HG03439 (cell line): ENCODE measurements at regions not wholly inside any gene's neighbourhood (a gene's known extent, or its start where the extent isn't known, plus 50 kb on each side); places are given as distances from the start of the nearest gene placed in this dataset.
"Not testable (repeated sequence)": the region's sequence is repeated elsewhere in the genome, so short reads cannot be mapped to it uniquely, and the experiment has no call there.

Experiments
- ATAC-seq: cut with Tn5 transposase; IDR thresholded peaks from one replicate; pipeline ENCODE4 v1.9.1; 2021; ENCODE audit warnings: mild to moderate bottlenecking, moderate library complexity; ENCODE audit not compliant: unreplicated experiment

DNA sequence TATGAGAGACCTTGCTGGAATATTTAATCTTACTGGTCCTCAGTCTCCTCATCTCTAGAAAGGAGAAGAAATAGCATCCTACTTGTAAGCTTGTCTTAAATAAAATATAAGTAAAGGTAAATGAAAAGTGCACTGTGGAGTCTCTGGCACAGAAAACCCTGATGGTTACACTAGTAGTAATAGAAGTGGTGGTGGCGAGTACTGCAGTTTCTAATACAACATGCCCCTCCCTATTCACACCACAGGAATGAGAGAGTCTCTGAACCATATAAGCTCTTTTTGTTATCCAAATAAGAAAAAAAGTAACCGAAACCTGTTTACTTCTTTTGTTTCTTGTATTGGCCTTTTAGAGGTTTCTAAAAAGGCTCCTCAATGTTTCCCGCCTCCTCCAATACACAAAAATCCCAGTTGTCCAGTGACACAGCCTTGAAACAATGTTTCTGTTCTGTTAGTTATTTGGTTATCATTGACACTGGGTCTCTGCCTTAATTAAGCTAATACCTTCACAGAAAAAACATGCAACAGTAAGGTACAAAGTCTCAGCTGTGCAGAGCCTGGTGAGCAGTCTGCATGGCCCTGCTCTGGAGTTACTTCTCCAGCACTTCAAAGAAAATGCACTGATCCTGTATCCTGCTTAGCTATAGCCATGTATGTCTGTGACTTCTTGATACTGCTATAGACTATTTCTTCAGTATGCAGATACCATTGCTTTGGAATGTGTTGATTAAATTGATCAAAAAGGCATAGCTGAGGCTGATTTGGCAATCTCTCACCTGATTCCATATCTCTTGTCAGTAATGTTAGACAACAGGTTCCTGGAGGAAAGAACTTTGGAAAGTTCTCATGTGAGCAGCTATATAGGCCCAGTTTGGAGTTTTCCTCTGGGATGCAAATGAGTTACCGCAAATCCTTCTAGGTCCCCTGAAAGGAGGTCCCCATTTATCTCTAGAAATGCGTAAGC lies 315.6 kb upstream of the IL12A start:
- ATAC-seq = no peak

DNA sequence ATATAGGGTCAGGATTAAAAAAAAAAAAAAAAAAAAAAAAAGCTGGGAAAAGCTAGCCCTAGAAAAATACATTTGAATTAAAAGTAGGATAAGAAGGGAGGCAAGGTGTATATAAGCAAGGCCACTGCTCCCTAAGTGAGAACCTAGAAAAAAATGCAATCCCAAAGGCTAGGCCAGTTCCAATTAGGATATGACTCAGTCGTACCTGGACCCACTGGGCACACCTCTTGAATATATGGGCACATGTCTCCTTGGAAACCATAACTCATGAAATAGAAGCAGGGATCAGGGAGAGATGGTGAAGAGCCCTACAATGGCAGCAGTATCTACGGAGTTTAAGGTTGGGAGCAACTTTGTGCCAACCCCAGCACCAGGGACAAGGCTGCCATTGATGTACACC lies 314.1 kb upstream of the IL12A start:
- no peak for ATAC-seq

DNA sequence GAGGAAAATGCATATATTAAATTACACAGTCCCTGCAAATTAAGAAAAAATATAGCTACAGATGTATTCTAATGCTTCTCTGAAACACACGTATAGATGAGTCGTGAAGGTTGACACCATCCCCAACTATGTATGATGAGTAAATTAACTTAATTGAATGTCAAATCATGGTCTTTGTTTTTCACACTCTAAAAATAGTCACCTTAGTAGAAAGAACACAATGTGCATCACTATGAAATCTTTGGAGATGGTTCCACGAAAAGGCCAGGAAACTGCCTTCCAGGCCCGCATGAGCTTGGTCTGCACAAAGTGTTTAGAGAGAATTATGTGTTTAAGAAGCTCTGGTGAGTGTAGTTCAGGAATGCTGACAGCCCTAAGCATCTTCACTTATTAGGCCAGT lies 313.4 kb upstream of the IL12A start:
- ATAC-seq = no peak

DNA sequence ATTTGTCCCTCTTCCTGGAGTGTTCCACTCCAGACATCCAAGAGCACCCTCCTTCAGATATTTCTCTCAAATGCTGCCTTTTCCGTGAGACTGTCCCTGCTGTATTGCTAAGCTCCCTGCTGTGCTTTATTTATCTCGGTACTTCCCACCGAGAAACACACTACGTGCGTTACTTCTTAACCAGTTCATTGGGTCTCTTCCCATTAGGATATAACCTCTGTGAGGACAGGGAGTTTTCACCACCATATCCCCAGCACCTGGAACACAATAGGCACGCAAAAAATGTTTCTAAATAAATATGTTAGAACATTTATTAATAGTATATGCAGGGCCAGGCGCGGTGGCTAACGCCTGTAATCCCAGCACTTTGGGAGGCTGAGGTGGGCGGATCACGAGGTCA lies 308.7 kb upstream of the IL12A start:
- ATAC-seq = no peak

DNA sequence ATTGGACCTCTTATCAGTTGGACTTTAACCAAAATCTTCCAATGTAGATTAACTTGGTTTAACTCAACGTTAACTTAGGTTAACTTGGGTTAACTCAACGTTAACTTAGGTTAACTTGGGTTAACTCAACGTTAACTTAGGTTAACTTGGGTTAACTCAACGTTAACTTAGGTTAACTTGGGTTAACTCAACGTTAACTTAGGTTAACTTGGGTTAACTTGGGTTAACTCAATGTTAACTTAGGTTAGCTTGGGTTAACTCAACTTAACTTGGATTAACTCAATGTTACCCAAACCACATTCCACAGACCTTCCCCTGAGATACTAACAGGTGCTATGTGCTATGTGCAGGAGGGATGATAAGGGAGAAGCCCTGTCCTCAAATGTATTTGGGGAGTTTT lies 306.9 kb upstream of the IL12A start:
- ATAC-seq = not testable (repeated sequence)

DNA sequence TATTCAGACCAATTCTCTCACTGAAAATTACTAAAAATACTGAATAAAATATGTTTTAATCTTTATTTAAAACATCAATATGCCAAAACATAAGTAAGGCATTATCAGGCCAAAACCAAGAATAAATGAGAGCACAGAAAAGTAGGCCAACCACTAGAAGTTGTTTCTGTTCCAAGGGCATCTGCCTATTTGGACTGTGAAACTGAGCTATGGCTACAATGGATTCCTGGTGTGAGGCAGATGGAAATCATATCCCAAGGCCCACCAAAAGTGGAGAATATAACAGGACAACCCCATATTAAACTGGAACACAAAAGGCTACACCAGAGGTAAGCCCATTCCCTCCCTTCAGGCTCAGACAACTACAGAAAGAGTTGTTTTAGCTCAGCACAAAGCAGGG lies 302.8 kb upstream of the IL12A start:
- no peak for ATAC-seq

DNA sequence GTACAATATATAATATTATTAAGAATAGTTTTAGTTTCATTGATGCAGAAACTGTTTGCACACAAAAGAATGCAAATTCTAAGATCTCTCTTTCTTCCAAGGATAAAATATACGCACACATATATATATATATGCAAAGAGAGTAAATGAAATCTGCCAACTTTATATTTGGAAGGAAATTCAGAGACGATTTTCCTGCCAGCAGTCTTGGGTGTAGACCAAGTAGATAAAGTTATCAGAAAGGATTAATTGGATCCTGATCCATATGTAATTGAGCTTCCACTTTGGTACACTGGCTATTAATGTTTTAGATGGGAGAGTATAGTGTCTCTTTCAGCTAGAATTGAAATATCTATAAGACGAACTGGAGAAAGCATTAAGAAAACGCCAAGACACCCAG lies 295.4 kb upstream of the IL12A start:
- no peak for ATAC-seq

DNA sequence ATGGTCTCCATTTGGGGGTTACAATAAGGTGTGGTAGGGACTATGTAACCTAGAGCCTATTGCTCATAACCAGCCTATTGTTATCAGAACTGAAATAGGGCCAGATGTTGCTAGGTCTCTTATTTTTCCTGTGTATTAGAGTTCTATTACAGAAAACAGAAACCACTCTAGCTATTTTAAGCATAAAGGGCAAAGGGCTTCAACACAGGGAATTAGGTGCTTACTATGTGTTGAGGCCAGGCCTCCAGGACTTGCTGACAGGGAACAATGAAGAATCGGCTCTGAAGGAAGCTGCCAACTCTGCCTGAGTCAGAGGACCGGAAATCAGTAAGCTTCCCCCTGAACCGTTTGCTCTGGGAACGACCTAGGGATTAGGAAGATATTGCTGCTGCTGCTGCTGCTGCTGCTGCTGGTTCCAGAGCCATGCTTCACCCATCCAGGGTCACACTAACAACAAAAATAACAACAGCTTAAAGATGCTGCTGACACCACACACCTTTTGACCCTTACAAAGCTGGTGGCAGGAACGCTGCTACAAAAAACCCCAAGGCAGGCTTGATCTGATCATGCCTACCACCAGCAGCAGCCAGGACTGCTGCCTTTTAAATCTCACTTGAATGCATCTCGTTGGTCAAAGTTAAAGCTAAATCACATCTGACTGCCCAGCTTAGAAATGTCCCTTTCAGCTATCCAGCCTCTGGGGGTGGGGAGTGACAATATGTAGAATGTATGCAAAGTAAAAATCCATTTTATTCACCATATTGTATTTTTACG lies 276.9 kb upstream of the IL12A start:
- ATAC-seq = no peak

DNA sequence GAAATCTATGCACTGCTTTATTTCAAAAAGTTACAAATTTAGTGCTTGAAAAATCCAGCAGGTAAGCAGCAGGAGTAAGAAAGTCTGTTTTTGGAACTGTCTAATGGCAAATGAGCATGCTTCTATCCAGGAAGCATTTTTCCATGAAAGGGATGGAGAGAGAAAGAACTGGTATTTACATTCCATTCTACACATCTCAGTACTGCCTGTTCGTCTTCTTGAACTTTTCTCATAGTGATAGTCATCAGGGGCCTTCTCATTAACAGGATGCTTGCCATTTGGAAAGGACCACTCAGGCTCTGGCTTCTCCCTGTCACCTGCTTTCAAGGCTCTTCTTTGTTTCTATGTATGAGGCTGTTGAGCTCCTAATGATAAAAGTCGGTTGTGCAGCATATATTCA lies 267.3 kb upstream of the IL12A start:
- no peak for ATAC-seq

DNA sequence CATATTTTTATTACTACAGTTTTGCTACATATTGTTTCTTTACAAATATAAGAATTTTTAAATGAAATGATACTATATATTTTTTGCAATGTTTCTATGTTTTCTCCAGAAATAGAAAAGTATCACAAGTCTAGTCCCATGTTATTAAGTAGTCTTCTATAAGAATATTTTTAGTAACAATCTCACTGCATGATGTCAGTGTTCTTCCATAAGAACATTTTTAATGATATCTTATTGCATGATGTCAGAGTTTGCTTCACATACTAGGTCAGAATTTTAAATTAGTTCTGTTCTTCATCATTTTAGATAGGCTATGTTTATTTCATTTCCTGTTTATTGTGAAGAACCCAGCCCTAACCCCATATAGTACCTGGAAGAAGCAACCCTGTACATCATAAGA lies 265.3 kb upstream of the IL12A start:
- no peak for ATAC-seq

DNA sequence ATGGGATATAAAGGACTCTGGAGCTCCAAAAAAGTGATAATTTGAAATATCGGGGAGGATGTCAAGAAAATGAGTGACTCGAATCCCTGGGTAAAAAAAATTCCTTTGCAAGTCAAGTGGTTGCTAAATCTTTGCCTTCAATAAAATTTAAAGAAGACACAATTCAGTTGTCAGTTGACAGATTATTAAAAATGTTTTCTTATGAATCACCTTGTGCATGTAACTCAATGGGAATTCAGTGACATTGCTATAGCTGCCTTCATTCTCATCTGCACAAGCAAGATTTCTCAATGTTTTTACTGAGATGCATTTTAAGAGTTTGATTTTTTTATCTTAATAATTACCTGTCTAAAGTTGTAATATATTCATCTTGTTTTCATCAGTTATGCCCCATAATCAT lies 264.0 kb upstream of the IL12A start:
- ATAC-seq = no peak

DNA sequence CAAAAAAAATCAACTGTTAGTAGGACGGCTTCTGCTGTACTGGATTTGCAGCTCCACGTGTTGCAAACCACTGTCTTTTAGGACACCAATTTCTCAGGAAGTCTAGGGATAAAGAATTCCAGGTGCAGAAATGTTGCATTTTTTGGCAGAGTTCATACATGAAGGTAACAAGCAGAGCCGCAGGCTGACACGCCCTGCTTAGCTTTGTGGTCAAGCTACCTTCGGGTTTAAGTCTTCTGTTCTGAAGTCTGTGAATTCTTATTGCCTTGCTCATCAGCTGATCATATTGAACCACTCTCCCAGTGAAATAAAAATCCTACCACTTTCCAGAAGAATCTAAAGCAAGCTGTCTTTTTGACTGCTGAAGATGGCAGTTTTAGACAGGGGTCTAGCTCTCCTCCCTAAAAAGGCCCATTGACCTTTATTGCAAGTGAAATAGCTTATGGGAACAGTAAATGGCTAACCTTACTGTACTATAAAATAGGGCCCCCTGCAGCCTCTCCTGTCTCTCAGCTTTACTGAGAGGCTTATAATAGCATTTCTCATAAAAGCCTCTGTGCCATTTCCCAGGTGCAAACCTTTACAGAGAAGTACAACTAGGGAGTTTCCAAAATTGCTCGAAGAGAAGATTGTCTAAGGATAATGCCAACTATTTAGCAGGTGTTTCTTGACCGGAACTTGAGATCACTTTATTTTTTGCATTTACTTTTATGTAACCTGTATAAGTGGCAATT lies 262.2 kb upstream of the IL12A start:
- ATAC-seq = no peak

DNA sequence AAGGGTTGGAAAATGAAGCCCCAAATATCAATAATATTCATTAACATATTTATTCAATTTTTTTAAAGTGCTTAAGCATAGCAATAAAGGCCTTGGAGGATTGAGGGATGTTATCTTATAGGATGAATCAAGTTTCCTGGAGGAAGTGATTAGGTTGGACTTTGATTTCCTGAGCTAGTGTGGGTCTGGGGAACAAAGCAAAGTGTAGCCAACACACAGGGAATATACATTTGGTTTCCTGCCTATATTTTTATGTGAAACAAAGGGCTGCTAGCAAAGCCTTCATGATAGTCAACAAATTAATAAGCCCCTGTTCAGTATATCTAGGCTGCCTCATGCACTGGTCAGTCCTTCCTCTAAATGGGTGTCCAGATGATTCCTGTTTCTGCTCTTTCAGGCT lies 261.1 kb upstream of the IL12A start:
- ATAC-seq = no peak

DNA sequence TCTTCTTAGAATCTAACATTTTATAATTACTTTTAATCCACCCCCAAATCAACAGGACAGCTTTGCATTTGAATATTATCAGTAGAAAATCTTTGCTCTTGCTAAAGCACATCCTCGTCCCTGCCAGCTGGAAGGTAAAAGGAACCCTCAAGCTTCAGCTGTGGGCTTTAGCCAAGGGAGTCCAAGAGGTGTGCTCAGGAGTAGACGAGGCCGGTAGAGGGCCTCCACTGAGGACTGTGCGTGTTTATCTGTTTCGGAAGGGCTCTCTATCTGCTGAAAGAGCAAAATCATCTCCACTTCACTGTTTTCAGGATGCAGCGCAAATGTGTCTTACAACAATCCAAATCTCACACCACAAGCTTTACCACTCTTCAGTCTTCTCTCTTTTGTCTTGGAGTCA lies 257.4 kb upstream of the IL12A start:
- ATAC-seq = no peak

DNA sequence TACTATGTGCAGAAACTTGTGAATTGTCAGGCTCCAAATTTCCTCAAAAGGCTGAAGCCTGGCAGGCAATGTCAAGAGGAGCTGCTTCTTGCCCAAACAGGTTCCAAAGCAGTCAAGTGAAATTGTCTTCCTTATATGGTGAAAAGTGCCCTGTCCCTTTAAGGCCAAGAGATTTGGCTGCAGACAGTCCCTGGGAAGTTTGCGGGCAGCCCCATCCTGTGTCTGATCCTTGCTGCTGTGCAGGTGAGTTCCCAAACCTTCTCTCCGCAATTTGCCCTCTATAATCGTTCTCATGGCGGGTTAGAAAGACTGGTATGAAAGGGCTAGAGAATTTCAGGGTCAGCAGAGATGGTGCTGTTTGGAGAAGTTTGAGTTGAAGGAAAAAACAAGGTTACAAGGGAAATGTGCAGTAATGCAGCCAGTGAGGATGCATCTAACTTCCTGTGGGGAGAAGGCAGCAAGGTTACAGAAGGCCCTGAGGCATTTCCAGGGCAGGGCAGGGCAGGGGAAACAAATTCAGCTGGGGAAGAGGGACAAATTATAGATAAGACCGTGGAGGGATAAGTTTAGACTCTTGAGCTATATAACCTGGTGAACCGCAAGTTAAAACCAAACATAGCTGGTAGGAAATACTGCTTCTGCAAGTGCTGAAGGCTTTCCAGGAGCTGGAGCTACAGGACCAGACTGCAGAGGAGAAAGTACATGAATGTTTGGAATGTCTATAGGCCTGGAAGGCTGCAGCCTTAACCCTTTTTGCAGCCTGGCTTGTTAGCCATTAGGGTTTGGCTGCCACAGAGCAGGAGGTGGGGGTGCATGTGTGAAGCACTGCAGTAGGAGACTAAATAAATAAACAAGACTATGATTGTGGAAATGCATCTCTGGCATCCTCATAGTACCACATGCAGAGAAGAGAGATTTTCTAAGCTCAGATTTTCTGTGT lies 256.2 kb upstream of the IL12A start:
- no peak for ATAC-seq

DNA sequence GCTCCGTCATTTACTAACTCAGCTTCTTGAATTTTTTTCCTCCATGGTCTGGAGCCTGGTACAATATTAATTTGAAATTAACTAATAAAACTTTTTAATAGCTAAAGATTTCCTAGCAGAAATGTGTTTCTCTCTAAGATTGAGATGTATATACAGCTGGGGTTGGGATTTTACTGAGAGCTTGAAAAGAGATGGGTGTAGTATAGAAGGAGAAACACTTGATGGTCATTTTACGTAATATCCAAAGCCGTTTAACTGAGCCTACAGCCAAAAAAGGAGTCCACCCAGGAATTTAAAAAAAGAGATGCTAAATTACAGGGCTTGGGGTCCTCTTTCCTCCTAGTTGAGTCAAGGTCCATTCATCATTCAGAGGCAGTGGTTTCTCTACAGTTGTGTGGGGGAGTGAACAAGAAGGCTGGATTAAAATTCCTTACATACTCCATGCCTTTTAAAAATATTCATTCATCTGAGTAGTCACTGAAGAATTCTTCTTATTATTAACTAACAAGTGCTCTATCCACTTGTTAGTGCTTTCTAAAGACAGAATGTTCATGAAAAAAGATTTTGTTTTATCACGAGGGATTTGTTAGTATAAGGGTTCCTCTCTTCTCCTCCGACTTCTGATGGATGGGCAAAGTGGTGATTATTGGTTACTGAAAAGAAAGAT lies 255.3 kb upstream of the IL12A start:
- ATAC-seq = no peak

DNA sequence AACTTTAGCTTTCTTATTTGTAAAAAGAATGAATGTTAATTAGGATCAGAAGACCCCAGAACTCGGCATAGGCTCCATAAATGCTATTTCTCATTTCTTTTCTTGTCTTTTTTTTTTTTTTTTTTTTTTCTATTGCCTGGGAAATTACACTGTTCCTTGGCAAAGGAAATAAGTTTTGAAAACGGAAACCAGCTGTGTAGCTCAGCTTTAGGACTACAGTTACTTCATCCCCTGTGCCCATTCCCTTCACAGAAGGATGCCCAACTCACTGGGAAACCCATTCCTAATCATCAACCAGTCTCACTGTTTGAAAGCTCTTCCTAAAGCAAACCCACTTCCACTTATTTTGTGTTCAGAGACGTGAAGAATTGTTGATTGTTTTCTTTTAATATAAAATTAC lies 254.0 kb upstream of the IL12A start:
- ATAC-seq = no peak

DNA sequence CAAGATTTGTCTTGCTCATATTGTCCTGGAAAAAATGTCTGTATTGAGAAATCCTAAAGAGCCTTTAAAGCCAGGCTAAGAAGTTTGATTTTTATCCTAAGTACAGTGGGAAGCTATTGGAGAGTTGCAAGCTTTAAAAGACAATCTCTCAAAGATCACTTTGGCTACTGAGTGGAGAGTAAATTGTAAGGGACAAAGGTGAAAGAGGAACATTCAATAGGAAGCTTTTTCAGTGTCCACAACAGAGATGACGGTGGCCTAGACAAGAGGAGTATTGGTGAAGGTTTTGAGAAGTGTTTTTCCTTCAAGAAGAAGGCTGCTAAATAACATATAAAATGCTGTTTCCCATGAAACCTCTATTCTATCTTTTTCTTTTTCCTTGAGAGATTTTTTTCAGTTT lies 249.5 kb upstream of the IL12A start:
- ATAC-seq = no peak

DNA sequence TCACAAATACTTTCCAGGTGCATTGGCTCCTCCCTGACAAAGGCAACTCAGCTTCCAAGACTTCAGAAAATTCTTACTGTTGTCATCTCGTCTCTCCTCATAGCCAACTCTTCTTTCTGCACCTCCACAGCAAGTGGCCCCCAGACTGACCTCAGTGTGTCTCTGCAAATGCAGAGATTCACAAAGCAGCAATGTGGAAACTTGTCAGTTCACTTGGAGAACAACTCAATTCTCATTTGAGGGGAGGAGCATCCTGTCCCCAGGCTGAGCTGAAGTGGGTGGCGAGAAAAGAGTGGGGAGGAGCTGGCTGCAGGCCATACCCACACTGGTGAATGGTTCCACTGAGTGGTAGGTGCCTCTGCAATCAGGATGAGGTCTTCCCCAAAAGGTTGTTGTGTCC lies 248.7 kb upstream of the IL12A start:
- no peak for ATAC-seq

DNA sequence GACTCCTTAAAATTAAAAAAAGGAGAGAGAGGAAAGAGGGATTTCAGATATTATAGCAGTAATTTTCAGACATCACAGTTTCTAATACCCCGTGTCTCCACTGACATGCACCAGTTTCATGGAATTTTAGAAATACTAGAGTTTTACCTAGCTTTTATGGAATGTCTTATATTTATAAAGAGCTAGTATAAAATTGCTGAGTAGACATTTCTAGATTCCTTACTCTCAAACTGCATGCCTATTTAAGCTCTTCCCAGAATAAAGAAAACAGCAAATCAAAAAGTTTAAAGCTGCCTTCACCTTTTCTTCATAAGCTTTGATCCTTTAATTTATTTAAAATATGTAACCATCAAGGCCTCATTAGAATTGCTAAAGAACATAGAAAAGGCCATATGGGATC lies 247.4 kb upstream of the IL12A start:
- no peak for ATAC-seq
